ENCODE measurements at regions not wholly inside any gene's neighbourhood (a gene's known extent, or its start where the extent isn't known, plus 50 kb on each side); places are given as distances from the start of the nearest gene placed in this dataset.

DNA sequence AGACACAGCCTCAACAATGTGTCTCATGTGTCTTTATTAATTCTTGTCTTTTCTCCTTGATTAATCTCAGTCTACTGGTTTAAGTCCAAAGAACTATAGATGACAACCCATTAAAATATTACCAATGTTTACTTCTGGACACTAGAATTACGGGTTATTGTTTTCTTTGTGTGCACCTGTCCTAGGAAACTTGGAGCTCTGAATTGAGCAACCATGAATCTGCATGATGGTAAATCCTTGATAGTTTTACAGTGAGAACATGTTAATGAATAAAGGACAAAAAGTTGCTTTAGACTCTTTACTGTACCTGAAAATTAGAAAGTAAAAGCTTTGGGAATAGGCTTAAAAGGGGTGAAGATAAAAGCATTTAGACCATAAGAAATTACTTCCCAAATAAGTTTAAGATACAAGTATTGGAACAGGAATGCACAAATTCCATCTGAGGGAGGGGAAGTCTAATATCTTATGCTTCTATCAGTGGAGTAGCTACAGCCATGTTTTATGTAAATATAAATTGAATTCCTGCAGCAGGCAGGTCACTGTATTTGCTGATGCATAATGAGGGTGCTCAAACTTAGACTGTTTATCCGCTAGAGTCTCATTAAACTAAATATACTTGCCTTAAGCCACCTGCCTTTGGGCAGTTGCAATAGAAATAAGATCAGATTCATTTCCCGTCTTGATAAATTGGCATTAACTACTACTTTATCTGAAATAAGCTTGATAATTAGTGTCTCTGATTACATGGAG is 603.7 kb upstream of the GCFC2 start (continued):
- TF ChIP-seq, protein P1, sequence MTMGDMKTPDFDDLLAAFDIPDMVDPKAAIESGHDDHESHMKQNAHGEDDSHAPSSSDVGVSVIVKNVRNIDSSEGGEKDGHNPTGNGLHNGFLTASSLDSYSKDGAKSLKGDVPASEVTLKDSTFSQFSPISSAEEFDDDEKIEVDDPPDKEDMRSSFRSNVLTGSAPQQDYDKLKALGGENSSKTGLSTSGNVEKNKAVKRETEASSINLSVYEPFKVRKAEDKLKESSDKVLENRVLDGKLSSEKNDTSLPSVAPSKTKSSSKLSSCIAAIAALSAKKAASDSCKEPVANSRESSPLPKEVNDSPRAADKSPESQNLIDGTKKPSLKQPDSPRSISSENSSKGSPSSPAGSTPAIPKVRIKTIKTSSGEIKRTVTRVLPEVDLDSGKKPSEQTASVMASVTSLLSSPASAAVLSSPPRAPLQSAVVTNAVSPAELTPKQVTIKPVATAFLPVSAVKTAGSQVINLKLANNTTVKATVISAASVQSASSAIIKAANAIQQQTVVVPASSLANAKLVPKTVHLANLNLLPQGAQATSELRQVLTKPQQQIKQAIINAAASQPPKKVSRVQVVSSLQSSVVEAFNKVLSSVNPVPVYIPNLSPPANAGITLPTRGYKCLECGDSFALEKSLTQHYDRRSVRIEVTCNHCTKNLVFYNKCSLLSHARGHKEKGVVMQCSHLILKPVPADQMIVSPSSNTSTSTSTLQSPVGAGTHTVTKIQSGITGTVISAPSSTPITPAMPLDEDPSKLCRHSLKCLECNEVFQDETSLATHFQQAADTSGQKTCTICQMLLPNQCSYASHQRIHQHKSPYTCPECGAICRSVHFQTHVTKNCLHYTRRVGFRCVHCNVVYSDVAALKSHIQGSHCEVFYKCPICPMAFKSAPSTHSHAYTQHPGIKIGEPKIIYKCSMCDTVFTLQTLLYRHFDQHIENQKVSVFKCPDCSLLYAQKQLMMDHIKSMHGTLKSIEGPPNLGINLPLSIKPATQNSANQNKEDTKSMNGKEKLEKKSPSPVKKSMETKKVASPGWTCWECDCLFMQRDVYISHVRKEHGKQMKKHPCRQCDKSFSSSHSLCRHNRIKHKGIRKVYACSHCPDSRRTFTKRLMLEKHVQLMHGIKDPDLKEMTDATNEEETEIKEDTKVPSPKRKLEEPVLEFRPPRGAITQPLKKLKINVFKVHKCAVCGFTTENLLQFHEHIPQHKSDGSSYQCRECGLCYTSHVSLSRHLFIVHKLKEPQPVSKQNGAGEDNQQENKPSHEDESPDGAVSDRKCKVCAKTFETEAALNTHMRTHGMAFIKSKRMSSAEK (CRISPR knock-in tag; IDR thresholded peaks at IDR 0.05; ENCODE audit: borderline replicate concordance): no peak
- TF ChIP-seq, protein P2, sequence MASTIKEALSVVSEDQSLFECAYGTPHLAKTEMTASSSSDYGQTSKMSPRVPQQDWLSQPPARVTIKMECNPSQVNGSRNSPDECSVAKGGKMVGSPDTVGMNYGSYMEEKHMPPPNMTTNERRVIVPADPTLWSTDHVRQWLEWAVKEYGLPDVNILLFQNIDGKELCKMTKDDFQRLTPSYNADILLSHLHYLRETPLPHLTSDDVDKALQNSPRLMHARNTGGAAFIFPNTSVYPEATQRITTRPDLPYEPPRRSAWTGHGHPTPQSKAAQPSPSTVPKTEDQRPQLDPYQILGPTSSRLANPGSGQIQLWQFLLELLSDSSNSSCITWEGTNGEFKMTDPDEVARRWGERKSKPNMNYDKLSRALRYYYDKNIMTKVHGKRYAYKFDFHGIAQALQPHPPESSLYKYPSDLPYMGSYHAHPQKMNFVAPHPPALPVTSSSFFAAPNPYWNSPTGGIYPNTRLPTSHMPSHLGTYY (CRISPR knock-in tag; IDR thresholded peaks at IDR 0.05): no peak
- TF ChIP-seq JAZF1 (CRISPR knock-in tag; IDR thresholded peaks at IDR 0.05) (no peak), ZNF232 (CRISPR knock-in tag; IDR thresholded peaks at IDR 0.05) (no peak), TCF7 (CRISPR knock-in tag; IDR thresholded peaks at IDR 0.05; ENCODE audit: low read depth) (no peak)

DNA sequence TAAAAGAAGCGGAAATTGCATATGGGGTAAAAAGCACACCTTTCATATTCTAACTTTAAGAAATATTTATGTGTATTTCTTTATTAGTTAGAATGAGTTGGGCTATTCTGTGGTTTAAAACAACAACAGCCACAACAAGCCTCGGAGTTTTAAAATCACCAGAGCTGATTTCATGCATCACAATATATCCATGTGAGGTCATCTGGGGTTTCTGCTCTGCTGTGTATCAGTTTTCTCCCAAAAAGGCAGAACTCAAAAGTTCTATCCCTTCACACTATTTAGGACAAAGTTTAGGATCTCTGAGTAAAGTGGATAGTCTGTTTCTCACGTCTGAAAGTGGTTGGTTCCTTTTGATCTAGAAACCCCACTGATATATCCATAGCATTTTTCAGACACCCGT is 601.5 kb upstream of the GCFC2 start:
- ChIA-PET CTCF (no interaction called here), POLR2A (no interaction called here)
- H3K27me3 Mint-ChIP-seq (ENCODE audit: low read depth): no peaks in the 10 kb centered on the region
- no peak overlapping the region for H3K4me3 Mint-ChIP-seq
- H3K27ac Mint-ChIP-seq: no peak overlapping the region
- H3K9me3 Mint-ChIP-seq: peaks cover 6% of the 10 kb centered on the region
- no peak for TF ChIP-seq ZNF138 (CRISPR knock-in tag; conservative IDR thresholded peaks at IDR 0.05)
- TF ChIP-seq, protein P3, sequence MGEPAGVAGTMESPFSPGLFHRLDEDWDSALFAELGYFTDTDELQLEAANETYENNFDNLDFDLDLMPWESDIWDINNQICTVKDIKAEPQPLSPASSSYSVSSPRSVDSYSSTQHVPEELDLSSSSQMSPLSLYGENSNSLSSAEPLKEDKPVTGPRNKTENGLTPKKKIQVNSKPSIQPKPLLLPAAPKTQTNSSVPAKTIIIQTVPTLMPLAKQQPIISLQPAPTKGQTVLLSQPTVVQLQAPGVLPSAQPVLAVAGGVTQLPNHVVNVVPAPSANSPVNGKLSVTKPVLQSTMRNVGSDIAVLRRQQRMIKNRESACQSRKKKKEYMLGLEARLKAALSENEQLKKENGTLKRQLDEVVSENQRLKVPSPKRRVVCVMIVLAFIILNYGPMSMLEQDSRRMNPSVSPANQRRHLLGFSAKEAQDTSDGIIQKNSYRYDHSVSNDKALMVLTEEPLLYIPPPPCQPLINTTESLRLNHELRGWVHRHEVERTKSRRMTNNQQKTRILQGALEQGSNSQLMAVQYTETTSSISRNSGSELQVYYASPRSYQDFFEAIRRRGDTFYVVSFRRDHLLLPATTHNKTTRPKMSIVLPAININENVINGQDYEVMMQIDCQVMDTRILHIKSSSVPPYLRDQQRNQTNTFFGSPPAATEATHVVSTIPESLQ (CRISPR knock-in tag; IDR thresholded peaks at IDR 0.05): no peak
- TF ChIP-seq NFYB (CRISPR knock-in tag; conservative IDR thresholded peaks at IDR 0.05; ENCODE audit: low read depth): no peak
- TF ChIP-seq, protein P4, sequence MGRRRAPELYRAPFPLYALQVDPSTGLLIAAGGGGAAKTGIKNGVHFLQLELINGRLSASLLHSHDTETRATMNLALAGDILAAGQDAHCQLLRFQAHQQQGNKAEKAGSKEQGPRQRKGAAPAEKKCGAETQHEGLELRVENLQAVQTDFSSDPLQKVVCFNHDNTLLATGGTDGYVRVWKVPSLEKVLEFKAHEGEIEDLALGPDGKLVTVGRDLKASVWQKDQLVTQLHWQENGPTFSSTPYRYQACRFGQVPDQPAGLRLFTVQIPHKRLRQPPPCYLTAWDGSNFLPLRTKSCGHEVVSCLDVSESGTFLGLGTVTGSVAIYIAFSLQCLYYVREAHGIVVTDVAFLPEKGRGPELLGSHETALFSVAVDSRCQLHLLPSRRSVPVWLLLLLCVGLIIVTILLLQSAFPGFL (CRISPR knock-in tag; IDR thresholded peaks at IDR 0.05; ENCODE audit: borderline replicate concordance): no peak
- no peak for TF ChIP-seq SMAD3 (CRISPR knock-in tag; IDR thresholded peaks at IDR 0.05; ENCODE audit: borderline replicate concordance)
- TF ChIP-seq ETV6 (CRISPR knock-in tag; IDR thresholded peaks at IDR 0.05): no peak
- TF ChIP-seq TEAD1 (CRISPR knock-in tag; IDR thresholded peaks at IDR 0.05): no peak
- no peak for TF ChIP-seq CREM (CRISPR knock-in tag; IDR thresholded peaks at IDR 0.05)
- TF ChIP-seq, protein P5, sequence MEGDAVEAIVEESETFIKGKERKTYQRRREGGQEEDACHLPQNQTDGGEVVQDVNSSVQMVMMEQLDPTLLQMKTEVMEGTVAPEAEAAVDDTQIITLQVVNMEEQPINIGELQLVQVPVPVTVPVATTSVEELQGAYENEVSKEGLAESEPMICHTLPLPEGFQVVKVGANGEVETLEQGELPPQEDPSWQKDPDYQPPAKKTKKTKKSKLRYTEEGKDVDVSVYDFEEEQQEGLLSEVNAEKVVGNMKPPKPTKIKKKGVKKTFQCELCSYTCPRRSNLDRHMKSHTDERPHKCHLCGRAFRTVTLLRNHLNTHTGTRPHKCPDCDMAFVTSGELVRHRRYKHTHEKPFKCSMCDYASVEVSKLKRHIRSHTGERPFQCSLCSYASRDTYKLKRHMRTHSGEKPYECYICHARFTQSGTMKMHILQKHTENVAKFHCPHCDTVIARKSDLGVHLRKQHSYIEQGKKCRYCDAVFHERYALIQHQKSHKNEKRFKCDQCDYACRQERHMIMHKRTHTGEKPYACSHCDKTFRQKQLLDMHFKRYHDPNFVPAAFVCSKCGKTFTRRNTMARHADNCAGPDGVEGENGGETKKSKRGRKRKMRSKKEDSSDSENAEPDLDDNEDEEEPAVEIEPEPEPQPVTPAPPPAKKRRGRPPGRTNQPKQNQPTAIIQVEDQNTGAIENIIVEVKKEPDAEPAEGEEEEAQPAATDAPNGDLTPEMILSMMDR (IDR thresholded peaks at IDR 0.05): no peak
- TF ChIP-seq, protein P6, sequence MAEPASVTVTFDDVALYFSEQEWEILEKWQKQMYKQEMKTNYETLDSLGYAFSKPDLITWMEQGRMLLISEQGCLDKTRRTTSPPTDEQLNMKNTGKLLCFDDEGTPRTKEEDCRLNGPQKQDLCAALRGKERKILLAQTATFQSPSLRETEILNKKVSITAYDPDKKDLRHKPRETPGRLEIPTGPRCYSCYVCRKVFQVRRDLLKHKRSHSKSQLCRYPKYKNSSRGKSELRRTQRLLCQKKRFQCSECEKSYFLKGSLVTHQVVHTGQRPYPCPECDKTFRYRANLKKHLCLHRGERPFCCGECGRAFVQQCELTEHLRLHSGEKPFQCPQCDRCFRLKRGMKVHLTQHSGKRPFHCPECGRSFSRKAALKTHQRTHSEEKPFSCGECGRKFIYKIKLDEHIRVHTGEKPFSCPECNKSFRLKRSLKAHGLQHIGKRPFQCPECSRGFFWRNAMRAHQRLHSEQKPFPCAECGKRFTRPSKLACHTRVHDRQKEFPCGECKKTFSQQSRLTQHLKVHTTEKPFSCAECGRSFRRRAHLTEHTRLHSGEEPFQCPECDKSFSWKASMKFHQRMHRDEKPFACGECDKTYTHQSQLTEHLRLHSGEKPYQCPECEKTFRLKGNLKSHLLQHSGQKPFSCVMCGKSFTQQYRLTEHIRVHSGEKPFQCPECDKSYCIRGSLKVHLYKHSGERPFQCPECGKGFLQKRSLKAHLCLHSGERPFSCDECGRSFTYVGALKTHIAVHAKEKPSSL (CRISPR knock-in tag; conservative IDR thresholded peaks at IDR 0.05): no peak
- DNase-seq (ENCODE audit: low spot score) (no peak), ATAC-seq (no peak)
- H3K4me1 Mint-ChIP-seq: peaks cover 12% of the 10 kb centered on the region
- no peaks in the 10 kb centered on the region for H3K36me3 Mint-ChIP-seq
